ENCODE measurements at regions not wholly inside any gene's neighbourhood (a gene's known extent, or its start where the extent isn't known, plus 50 kb on each side); places are given as distances from the start of the nearest gene placed in this dataset.

GRCh38 chr15:87778358-87778757, 478.2 kb downstream of the NTRK3 start:
- no peaks in the 10 kb centered on the region for H3K36me3 ChIP-seq (ENCODE audit: insufficient read depth, low read length)
- DNase-seq (ENCODE audit: low read depth, low spot score), result no peak
- no peak overlapping the region for H3K9ac ChIP-seq (ENCODE audit: insufficient read length)
- no peak for TF ChIP-seq EZH2 (IDR thresholded peaks at IDR 0.05)
- TF ChIP-seq FOXP2 (optimal IDR thresholded peaks at IDR 0.05; ENCODE audit: control extremely low read depth, extremely low read length, insufficient read depth), result no peak
- no peak for TF ChIP-seq POLR2AphosphoS5 (IDR thresholded peaks at IDR 0.05; ENCODE audit: borderline replicate concordance, low read depth, low read length)
- H3K9me3 ChIP-seq (ENCODE audit: low read depth, low read length), result no peaks in the 10 kb centered on the region
- no peak overlapping the region for H3K4me3 ChIP-seq
- H3K27ac ChIP-seq, result no peak overlapping the region

- Histone ChIP-seq H3K4me3 (no peak overlapping the region), H3K36me3 (ENCODE audit: insufficient read depth, low read length) (no peaks in the 10 kb centered on the region), H3K9ac (ENCODE audit: insufficient read length) (no peak overlapping the region), H3K9me3 (ENCODE audit: low read depth, low read length) (no peaks in the 10 kb centered on the region), H3K27ac (no peak overlapping the region)
- TF ChIP-seq FOXP2 (optimal IDR thresholded peaks at IDR 0.05; ENCODE audit: control extremely low read depth, extremely low read length, insufficient read depth) (no peak), POLR2AphosphoS5 (IDR thresholded peaks at IDR 0.05; ENCODE audit: borderline replicate concordance, low read depth, low read length) (no peak), EZH2 (IDR thresholded peaks at IDR 0.05) (no peak)
- no peak for DNase-seq (ENCODE audit: low read depth, low spot score)
Observed at GRCh38 chr15:87777054-87777561, 479.4 kb downstream of the NTRK3 start.

DNA sequence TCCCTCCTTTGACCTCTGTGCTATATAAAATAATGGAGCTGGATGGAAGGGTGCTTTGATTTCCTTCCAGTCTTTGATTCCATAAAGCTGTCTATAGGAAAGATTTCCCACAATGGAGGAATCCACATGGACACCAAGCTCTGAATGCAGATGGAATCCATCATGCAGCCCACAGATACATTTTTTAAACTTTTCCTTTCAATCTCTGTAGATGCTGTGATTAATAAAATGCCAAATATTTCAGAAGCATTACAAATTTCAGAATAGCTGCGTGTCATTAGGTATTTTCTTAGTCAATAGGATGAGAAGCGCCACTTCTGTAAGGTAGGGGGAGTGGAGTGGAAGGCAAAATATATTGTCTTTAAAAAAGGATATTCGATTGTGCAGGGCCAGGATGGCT, 489.0 kb downstream of the NTRK3 start:
- Histone ChIP-seq H3K9me3 (ENCODE audit: low read depth, low read length) (no peaks in the 10 kb centered on the region), H3K4me3 (no peak overlapping the region), H3K36me3 (ENCODE audit: insufficient read depth, low read length) (no peaks in the 10 kb centered on the region), H3K27ac (no peak overlapping the region), H3K9ac (ENCODE audit: insufficient read length) (no peak overlapping the region)
- no peak for DNase-seq (ENCODE audit: low read depth, low spot score)
- TF ChIP-seq FOXP2 (optimal IDR thresholded peaks at IDR 0.05; ENCODE audit: control extremely low read depth, extremely low read length, insufficient read depth), result no peak
- no peak for TF ChIP-seq POLR2AphosphoS5 (IDR thresholded peaks at IDR 0.05; ENCODE audit: borderline replicate concordance, low read depth, low read length)
- no peak for TF ChIP-seq EZH2 (IDR thresholded peaks at IDR 0.05)

- no peaks in the 10 kb centered on the region for H3K36me3 ChIP-seq (ENCODE audit: insufficient read depth, low read length)
- H3K9me3 ChIP-seq (ENCODE audit: low read depth, low read length), result no peaks in the 10 kb centered on the region
- H3K4me3 ChIP-seq, result no peak overlapping the region
- no peak for DNase-seq (ENCODE audit: low read depth, low spot score)
- no peak overlapping the region for H3K9ac ChIP-seq (ENCODE audit: insufficient read length)
- TF ChIP-seq EZH2 (IDR thresholded peaks at IDR 0.05) (no peak), FOXP2 (optimal IDR thresholded peaks at IDR 0.05; ENCODE audit: control extremely low read depth, extremely low read length, insufficient read depth) (no peak), POLR2AphosphoS5 (IDR thresholded peaks at IDR 0.05; ENCODE audit: borderline replicate concordance, low read depth, low read length) (no peak)
- no peak overlapping the region for H3K27ac ChIP-seq
Observed at GRCh38 chr15:87764461-87765240, 491.9 kb downstream of the NTRK3 start.

DNA sequence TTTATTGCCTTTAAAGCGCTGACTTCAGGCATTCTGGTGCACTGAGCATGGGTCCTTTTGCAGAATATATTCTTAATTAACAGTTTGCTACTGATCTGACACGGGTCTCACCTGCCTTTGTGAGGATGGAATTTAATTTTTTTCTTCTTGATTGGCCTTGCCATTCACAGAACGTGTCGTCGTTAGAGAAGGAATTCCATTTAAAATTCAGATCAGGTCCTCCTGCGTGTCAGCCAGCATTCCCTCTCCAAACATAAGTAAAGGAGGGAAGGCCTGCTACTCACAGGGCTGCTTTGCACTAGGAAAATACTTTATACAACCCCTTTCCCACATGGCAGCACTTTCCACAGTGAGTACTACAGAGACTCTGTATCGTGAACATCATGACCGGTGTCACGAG, 492.7 kb downstream of the NTRK3 start:
- Histone ChIP-seq H3K27ac (no peak overlapping the region), H3K9ac (ENCODE audit: insufficient read length) (no peak overlapping the region), H3K36me3 (ENCODE audit: insufficient read depth, low read length) (no peaks in the 10 kb centered on the region), H3K9me3 (ENCODE audit: low read depth, low read length) (no peaks in the 10 kb centered on the region), H3K4me3 (no peak overlapping the region)
- TF ChIP-seq FOXP2 (optimal IDR thresholded peaks at IDR 0.05; ENCODE audit: control extremely low read depth, extremely low read length, insufficient read depth) (no peak), POLR2AphosphoS5 (IDR thresholded peaks at IDR 0.05; ENCODE audit: borderline replicate concordance, low read depth, low read length) (no peak), EZH2 (IDR thresholded peaks at IDR 0.05) (no peak)
- DNase-seq (ENCODE audit: low read depth, low spot score), result no peak

- no peak for TF ChIP-seq EZH2 (IDR thresholded peaks at IDR 0.05)
- TF ChIP-seq POLR2AphosphoS5 (IDR thresholded peaks at IDR 0.05; ENCODE audit: borderline replicate concordance, low read depth, low read length), result no peak
- no peak for TF ChIP-seq FOXP2 (optimal IDR thresholded peaks at IDR 0.05; ENCODE audit: control extremely low read depth, extremely low read length, insufficient read depth)
- no peak overlapping the region for H3K4me3 ChIP-seq
- no peak overlapping the region for H3K27ac ChIP-seq
- H3K36me3 ChIP-seq (ENCODE audit: insufficient read depth, low read length), result no peaks in the 10 kb centered on the region
- no peaks in the 10 kb centered on the region for H3K9me3 ChIP-seq (ENCODE audit: low read depth, low read length)
- H3K9ac ChIP-seq (ENCODE audit: insufficient read length), result no peak overlapping the region
- no peak for DNase-seq (ENCODE audit: low read depth, low spot score)
Observed at GRCh38 chr15:87761736-87762509, 494.6 kb downstream of the NTRK3 start.

GRCh38 chr15:87760547-87761314, 495.8 kb downstream of the NTRK3 start:
- Histone ChIP-seq H3K36me3 (ENCODE audit: insufficient read depth, low read length) (no peaks in the 10 kb centered on the region), H3K27ac (no peak overlapping the region), H3K4me3 (no peak overlapping the region), H3K9ac (ENCODE audit: insufficient read length) (no peak overlapping the region), H3K9me3 (ENCODE audit: low read depth, low read length) (no peaks in the 10 kb centered on the region)
- TF ChIP-seq FOXP2 (optimal IDR thresholded peaks at IDR 0.05; ENCODE audit: control extremely low read depth, extremely low read length, insufficient read depth) (no peak), POLR2AphosphoS5 (IDR thresholded peaks at IDR 0.05; ENCODE audit: borderline replicate concordance, low read depth, low read length) (no peak), EZH2 (IDR thresholded peaks at IDR 0.05) (no peak)
- no peak for DNase-seq (ENCODE audit: low read depth, low spot score)
